ENCODE measurements at regions not wholly inside any gene's neighbourhood (a gene's known extent, or its start where the extent isn't known, plus 50 kb on each side); places are given as distances from the start of the nearest gene placed in this dataset.

DNA sequence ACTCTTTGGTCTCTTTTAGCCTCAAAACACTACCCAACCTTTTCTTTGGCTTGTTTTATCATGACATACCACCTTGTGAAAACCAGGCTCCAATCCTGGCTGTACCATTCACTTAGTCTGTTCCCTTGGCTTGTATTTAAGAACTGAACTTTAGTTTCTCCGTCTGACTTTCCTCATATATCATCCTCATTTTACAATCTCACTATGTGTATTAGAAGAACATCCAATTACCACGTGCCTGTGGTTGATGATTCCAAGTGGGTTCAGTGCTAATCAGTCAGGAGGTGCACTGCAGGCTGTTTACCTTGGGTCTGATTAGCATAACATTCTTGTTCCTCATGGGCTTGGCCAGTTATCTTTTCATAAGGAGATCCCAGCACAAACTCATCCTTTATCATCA, 144.8 kb upstream of the KLF14 start:
- no peak for DNase-seq (ENCODE audit: low spot score)

DNA sequence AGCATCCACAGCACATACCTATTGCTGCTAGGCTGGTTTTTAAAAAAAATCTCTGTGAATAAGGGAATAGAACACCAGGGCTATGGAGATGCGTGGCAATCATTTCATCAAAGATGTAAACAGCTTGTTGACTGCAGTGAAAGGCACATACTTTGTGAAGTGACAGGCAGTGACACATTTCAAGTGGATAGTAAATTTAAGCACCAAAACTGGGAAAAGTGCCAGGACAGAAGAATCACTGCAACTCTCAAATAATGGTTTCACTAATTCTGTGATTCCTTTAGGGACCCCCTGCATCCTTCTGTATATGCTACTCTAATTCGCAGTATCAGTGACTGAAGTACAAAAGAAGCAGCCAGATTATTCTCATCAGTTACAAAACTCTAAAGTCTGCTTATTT, 145.2 kb upstream of the KLF14 start:
- no peak for DNase-seq (ENCODE audit: low spot score)
- no peak for ATAC-seq

More for the DNA sequence above, 144.8 kb upstream of the KLF14 start:
- no peak for ATAC-seq

DNA sequence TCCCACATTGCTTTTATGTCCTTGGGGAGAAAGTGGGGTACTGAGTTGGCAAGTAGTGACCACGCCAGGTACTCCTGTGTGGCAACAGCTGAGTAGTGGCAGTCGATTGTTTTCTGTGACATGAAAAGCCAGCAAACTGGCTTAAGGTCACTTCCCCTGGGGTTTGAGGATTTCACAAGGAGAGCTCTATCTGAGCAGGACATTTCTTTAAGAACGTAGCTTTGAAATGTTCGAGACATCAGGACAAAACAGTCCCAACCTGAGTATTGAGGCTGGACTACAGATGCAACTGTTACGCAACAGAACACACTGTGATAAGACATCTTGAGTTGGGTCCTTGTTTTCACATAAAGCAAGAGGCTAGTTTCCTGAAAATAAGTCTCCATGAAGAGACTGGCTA, 146.7 kb upstream of the KLF14 start:
- ATAC-seq (no peak), DNase-seq (ENCODE audit: low spot score) (no peak)

DNA sequence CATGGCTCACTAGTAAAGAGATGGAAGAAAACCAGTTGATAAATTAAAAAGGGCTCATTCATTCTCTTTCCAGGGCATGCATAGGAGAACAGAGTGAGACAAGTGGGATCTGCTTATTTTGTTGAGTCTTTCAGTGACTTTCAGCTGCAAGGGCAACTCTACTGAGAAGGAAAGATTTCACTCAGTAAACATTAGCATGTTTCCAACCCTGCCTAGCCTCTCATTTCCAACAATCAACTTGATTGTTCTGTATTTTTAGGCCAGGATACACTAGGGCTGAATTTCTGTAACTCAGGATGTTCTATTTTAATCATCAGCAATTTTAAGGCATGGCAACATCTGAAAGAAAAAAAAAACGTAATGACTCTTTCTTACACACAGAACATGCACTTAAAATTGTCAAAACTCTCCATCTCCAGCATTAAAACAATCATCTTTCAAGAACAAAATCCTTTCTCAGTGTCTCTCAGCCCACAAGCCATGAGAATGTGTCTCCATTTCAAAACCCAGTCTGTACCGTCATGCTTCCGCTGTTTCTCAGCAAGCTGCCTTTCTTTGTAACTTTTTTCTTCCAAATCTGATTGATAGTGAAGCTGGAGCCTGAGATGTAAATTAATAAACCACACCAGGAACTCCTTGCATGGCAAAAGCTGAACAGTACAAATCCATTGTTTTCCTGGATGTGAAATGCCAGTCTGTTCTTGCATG, 147.2 kb upstream of the KLF14 start:
- DNase-seq (ENCODE audit: low spot score): no peak
- no peak for ATAC-seq

DNA sequence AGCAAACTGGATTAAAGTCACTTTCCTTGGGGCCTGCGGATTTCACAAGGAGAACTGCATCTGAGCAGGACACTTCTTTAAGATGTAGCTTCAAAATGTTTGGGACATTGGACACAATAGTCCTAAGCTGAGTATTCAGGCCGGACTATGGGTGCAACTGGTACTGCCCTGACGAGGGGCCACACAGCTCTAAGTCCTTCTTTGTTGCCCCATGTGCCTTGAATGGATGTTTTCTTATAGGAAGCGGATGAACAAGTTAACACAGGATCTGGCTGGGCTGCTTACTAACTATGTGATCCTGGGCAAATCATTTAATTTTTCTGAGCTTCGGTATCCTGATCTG, 147.8 kb upstream of the KLF14 start:
- DNase-seq (ENCODE audit: low spot score) (no peak), ATAC-seq (no peak)

DNA sequence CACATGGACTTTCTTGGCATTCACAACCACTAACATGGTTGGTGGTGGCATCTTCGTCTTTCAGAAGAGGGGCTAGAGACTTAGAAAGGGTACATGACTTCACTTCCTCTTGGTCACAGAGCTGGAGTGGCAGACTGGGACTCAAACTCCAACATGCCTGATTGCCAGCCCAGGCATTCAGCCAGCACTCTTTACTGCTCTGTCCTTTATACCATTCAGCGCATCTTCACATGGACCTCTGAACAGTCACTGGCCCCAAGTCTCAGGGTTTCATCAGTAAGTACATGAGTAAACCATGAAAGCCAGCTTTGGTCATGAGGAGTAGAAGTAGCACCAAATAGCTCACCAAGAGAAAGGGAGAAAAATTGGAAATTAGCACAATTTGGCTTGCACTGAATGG, 148.4 kb upstream of the KLF14 start:
- DNase-seq (ENCODE audit: low spot score) (peak; percentile 77), ATAC-seq (peak; percentile 78)

DNA sequence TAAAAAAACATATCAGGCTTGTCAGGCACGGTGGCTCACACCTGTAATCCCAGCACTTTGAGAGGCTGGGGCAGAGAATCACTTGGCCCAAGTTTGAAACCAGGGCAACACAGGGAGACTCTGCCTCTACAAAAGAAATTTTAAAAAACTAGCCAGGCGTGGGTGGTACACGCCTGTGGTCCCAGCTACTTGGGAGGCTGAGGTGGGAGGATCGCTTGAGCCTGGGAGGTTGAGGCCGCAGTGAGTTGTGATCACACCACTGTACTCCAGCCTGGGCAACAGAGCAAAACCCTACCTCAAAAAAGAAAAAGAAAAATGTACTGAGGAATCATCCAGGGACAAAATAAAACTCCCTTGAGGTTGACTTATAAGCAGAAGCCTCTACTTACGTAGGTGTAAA, 149.9 kb upstream of the KLF14 start:
- ATAC-seq: no peak

GRCh38 chr7:130884437-130885417, 150.7 kb upstream of the KLF14 start:
- DNase-seq (ENCODE audit: low spot score): peak; percentile 65
- peak; percentile 83 for ATAC-seq

More for the DNA sequence above, 149.9 kb upstream of the KLF14 start:
- DNase-seq (ENCODE audit: low spot score): no peak

DNA sequence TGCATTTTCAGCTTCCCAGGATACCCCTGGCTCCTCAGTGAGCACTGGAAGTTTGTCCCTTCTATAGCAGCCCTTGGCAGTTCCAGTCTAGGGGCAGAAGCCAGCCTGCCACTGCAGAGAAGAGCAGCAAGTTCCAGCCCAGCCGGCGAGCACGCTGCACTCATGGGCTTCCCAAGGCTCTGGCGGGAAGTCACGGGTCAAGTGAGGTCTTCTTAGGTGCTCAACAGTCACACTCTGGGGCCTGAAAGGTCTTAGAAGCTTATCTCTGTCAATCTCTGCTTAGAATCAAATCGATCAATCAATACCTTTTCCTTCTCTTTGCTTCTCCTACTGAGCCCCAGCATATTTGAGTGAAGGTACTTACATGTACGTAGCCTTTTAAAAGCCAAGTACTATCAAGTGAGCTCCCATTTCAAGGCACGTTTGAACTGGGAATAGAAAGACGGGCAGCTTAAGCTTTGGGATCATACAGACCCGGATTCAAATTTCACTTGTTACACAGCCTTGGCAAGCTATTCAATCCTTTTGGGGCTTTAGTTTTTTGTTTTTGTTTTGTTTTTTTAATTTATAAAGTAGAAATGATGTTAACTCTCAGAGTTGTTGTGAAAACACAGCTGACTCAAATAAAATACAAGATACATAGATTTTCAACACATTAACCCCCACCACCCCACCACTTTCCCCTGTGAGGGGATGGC, 152.6 kb upstream of the KLF14 start:
- ATAC-seq (peak; percentile 11), DNase-seq (ENCODE audit: low spot score) (no peak)

- DNase-seq (ENCODE audit: low spot score): no peak
- ATAC-seq: no peak
These were observed 153.4 kb upstream of the KLF14 start for GRCh38 chr7:130887182-130887956.

GRCh38 chr7:130887957-130888371, 154.0 kb upstream of the KLF14 start:
- ATAC-seq: no peak

GRCh38 chr7:130888468-130888867, 154.5 kb upstream of the KLF14 start:
- ATAC-seq: no peak
- DNase-seq (ENCODE audit: low spot score): no peak

More at GRCh38 chr7:130887957-130888371, 154.0 kb upstream of the KLF14 start:
- DNase-seq (ENCODE audit: low spot score): no peak

DNA sequence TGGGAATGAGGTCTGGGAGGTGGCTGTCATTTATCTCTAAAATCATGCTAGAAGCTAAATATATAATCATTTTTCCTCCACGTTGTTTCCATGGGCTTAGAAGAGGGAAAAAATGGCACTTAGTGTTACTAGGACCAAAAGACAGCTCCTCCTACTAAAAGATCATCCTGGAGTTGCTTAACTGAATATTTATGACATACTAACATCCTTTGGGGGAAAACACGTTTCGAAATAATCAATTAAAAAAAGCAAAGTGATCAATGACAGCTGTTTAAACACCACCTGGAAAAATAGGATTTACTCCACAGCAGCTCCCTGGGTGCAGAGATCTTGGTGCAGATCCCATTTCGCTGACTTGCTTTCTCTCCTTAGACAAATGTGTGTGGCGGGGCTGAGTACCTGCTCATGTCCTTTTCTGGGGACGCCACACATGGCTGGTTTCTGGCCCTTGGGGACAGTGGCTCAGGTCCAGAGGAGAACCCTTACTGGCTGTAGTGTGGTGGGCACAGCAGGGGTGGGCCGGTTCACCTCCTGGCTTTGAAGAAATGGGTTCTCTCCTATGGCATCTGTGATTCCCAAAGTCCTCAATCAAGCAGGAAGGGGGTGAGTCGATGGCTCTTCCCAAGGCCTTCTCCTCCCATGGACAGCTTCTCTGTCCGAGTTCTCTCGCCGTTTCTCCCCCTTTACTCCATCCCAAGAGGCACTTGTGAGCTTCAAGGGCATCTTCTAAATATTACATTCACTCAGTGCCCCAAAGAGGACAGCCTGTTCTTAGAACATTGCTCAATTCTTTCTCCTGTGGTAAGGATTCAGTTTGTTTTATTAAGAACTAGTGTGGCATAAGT, 156.4 kb upstream of the KLF14 start:
- ATAC-seq: no peak
- no peak for DNase-seq (ENCODE audit: low spot score)

- ATAC-seq (peak; percentile 47), DNase-seq (ENCODE audit: low spot score) (no peak)
These were observed 157.5 kb upstream of the KLF14 start for GRCh38 chr7:130891254-130892094.

- DNase-seq (ENCODE audit: low spot score): no peak
- no peak for ATAC-seq
These were observed 159.5 kb upstream of the KLF14 start for GRCh38 chr7:130893441-130893894.

- peak; percentile 89 for DNase-seq (ENCODE audit: low spot score)
- peak; percentile 73 for ATAC-seq
These were observed 160.3 kb upstream of the KLF14 start for GRCh38 chr7:130894146-130894908.

- DNase-seq (ENCODE audit: low spot score) (no peak), ATAC-seq (no peak)
These were observed 161.1 kb upstream of the KLF14 start for GRCh38 chr7:130894909-130895750.

Measured in left lobe of liver (tissue), 2 donors.